ENCODE measurements at regions not wholly inside any gene's neighbourhood (a gene's known extent, or its start where the extent isn't known, plus 50 kb on each side); places are given as distances from the start of the nearest gene placed in this dataset.

GRCh38 chr11:26090651-26091050 is 241.3 kb upstream of the ANO3 start:
- Mint-ChIP-seq H3K36me3 (ENCODE audit: unreplicated experiment) (no peaks in the 10 kb centered on the region), H3K9me3 (ENCODE audit: unreplicated experiment) (no peaks in the 10 kb centered on the region), H3K4me1 (ENCODE audit: low read depth, unreplicated experiment) (no peaks in the 10 kb centered on the region), H3K27ac (ENCODE audit: unreplicated experiment) (no peak overlapping the region), H3K4me3 (ENCODE audit: unreplicated experiment) (no peak overlapping the region), H3K27me3 (ENCODE audit: unreplicated experiment) (no peaks in the 10 kb centered on the region)
- TF ChIP-seq CTCF (IDR thresholded peaks at IDR 0.05; ENCODE audit: partially characterized antibody, unreplicated experiment): no peak
- DNase-seq: no peak

- no peaks in the 10 kb centered on the region for H3K36me3 Mint-ChIP-seq (ENCODE audit: unreplicated experiment)
- TF ChIP-seq CTCF (IDR thresholded peaks at IDR 0.05; ENCODE audit: partially characterized antibody, unreplicated experiment): no peak
- DNase-seq: no peak
- no peak overlapping the region for H3K27ac Mint-ChIP-seq (ENCODE audit: unreplicated experiment)
- no peaks in the 10 kb centered on the region for H3K4me1 Mint-ChIP-seq (ENCODE audit: low read depth, unreplicated experiment)
- H3K4me3 Mint-ChIP-seq (ENCODE audit: unreplicated experiment): no peak overlapping the region
- no peaks in the 10 kb centered on the region for H3K9me3 Mint-ChIP-seq (ENCODE audit: unreplicated experiment)
- H3K27me3 Mint-ChIP-seq (ENCODE audit: unreplicated experiment): no peaks in the 10 kb centered on the region
Measured at GRCh38 chr11:26093206-26093605, 238.7 kb upstream of the ANO3 start.

DNA sequence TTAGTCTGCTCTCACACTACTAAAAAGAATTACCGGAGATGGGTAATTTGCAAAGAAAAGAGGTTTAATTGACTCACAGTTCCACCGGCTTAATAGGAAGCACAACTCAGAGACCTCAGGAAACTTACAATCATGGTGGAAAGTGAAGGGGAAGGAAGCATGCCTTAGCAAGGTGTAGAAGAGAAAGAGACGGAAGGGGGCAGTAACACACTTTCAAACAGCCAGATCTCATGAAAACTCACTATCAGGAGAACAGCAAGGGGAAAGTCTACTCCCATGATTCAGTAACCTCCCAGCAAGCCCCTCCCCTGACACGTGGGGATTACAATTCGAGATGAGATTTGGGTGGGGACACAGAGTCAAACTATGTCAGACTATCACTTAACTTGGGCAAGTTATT is 236.6 kb upstream of the ANO3 start:
- no peak for DNase-seq
- H3K27ac Mint-ChIP-seq (ENCODE audit: unreplicated experiment): no peak overlapping the region
- no peaks in the 10 kb centered on the region for H3K27me3 Mint-ChIP-seq (ENCODE audit: unreplicated experiment)
- no peaks in the 10 kb centered on the region for H3K4me1 Mint-ChIP-seq (ENCODE audit: low read depth, unreplicated experiment)
- no peaks in the 10 kb centered on the region for H3K36me3 Mint-ChIP-seq (ENCODE audit: unreplicated experiment)
- no peaks in the 10 kb centered on the region for H3K9me3 Mint-ChIP-seq (ENCODE audit: unreplicated experiment)
- H3K4me3 Mint-ChIP-seq (ENCODE audit: unreplicated experiment): no peak overlapping the region
- no peak for TF ChIP-seq CTCF (IDR thresholded peaks at IDR 0.05; ENCODE audit: partially characterized antibody, unreplicated experiment)

DNA sequence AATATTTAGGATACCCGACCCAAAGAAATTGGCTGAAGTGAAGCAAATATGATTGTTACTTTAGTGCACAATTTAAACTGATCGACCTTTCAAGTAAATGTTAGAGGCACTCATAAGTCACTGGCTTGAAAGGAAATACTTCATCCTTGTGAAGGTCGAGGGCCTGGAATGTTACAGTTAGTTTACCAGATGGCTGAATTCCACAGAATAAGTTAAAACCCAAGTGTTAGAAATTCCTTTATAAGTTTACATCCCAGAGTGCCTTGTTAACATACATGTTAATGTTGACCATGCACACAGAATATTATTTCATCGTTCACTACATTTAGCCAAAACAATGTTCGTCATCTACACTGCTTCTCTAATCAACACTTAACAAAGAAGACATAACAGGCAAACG is 235.5 kb upstream of the ANO3 start:
- no peak for DNase-seq
- no peaks in the 10 kb centered on the region for H3K27me3 Mint-ChIP-seq (ENCODE audit: unreplicated experiment)
- no peaks in the 10 kb centered on the region for H3K36me3 Mint-ChIP-seq (ENCODE audit: unreplicated experiment)
- no peaks in the 10 kb centered on the region for H3K9me3 Mint-ChIP-seq (ENCODE audit: unreplicated experiment)
- no peak for TF ChIP-seq CTCF (IDR thresholded peaks at IDR 0.05; ENCODE audit: partially characterized antibody, unreplicated experiment)
- no peaks in the 10 kb centered on the region for H3K4me1 Mint-ChIP-seq (ENCODE audit: low read depth, unreplicated experiment)
- no peak overlapping the region for H3K27ac Mint-ChIP-seq (ENCODE audit: unreplicated experiment)
- no peak overlapping the region for H3K4me3 Mint-ChIP-seq (ENCODE audit: unreplicated experiment)

DNA sequence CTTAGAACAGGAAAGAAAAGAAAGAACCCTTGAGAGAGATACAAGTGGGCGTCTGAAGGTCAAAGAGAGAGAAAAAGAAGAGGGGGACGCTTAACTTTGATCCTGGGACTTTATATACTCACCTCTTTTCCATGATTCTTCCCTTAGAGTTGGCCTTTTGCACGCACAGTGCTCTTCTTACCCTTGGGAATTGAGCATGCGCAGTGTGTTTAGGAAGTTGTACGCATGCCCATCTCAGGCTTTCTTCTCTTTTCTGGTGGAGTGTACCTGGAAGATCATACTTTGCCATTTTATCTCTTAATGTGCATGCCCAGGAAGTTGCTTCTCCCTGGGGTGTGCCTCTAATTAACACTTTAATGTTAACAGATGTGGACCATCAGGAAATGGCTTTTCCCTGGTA is 229.6 kb upstream of the ANO3 start:
- no peak overlapping the region for H3K4me3 Mint-ChIP-seq (ENCODE audit: unreplicated experiment)
- H3K4me1 Mint-ChIP-seq (ENCODE audit: low read depth, unreplicated experiment): no peaks in the 10 kb centered on the region
- no peaks in the 10 kb centered on the region for H3K36me3 Mint-ChIP-seq (ENCODE audit: unreplicated experiment)
- no peak for TF ChIP-seq CTCF (IDR thresholded peaks at IDR 0.05; ENCODE audit: partially characterized antibody, unreplicated experiment)
- no peaks in the 10 kb centered on the region for H3K9me3 Mint-ChIP-seq (ENCODE audit: unreplicated experiment)
- DNase-seq: no peak
- H3K27me3 Mint-ChIP-seq (ENCODE audit: unreplicated experiment): no peaks in the 10 kb centered on the region
- no peak overlapping the region for H3K27ac Mint-ChIP-seq (ENCODE audit: unreplicated experiment)
